Right renal pelvis (tissue), 4 donors: ENCODE measurements at regions not wholly inside any gene's neighbourhood (a gene's known extent, or its start where the extent isn't known, plus 50 kb on each side); places are given as distances from the start of the nearest gene placed in this dataset.

ENCODE experiments used
- DNase-seq, 4 donors: peaks; one replicate each; pipeline ENCODE4 v3.0.0-alpha.2; 2013; ENCODE audit warnings: low read depth in 4 of 4, low spot score in 3 of 4, missing footprints in 1 of 4

GRCh38 chr5:93123127-93123526, 457.9 kb downstream of the NR2F1-AS1 start:
- DNase-seq, result no peak

GRCh38 chr5:93122446-93122845, 458.6 kb downstream of the NR2F1-AS1 start:
- no peak for DNase-seq

GRCh38 chr5:93120771-93121170, 460.2 kb downstream of the NR2F1-AS1 start:
- DNase-seq, result no peak

GRCh38 chr5:93120051-93120450, 461.0 kb downstream of the NR2F1-AS1 start:
- DNase-seq, result no peak

GRCh38 chr5:93117751-93118531, 463.1 kb downstream of the NR2F1-AS1 start:
- DNase-seq, result no peak

GRCh38 chr5:93107805-93108520, 473.1 kb downstream of the NR2F1-AS1 start:
- no peak for DNase-seq

GRCh38 chr5:93107141-93107540, 473.9 kb downstream of the NR2F1-AS1 start:
- no peak for DNase-seq

GRCh38 chr5:93101661-93102060, 479.4 kb downstream of the NR2F1-AS1 start:
- DNase-seq, result no peak

GRCh38 chr5:93100976-93101375, 480.0 kb downstream of the NR2F1-AS1 start:
- no peak for DNase-seq

GRCh38 chr5:93100428-93100827, 480.6 kb downstream of the NR2F1-AS1 start:
- no peak for DNase-seq

GRCh38 chr5:93099902-93100347, 481.1 kb downstream of the NR2F1-AS1 start:
- no peak for DNase-seq

- DNase-seq, result no peak
Measured at GRCh38 chr5:93096561-93096960, 484.5 kb downstream of the NR2F1-AS1 start.

GRCh38 chr5:93092349-93093105, 488.5 kb downstream of the NR2F1-AS1 start:
- DNase-seq, result no peak

- DNase-seq, result no peak
Measured at GRCh38 chr5:93090698-93091097, 490.3 kb downstream of the NR2F1-AS1 start.

GRCh38 chr5:93088592-93089389, 492.2 kb downstream of the NR2F1-AS1 start:
- DNase-seq, result no peak

GRCh38 chr5:93087326-93087725, 493.7 kb downstream of the NR2F1-AS1 start:
- no peak for DNase-seq

- no peak for DNase-seq
Measured at GRCh38 chr5:93082981-93083380, 498.0 kb downstream of the NR2F1-AS1 start.

- no peak for DNase-seq
Measured at GRCh38 chr5:93079046-93079445, 502.0 kb downstream of the NR2F1-AS1 start.

GRCh38 chr5:93078082-93079038, 502.7 kb downstream of the NR2F1-AS1 start:
- DNase-seq, result no peak
